Spleen (tissue), 11 donors: ENCODE measurements at regions not wholly inside any gene's neighbourhood (a gene's known extent, or its start where the extent isn't known, plus 50 kb on each side); places are given as distances from the start of the nearest gene placed in this dataset.

Source experiments
- DNase-seq: peaks from one replicate; pipeline ENCODE4 v3.0.0-alpha.2; 2020
- H3K27ac ChIP-seq, 8 donors: fragments of 200-600 bp; sonication (generic) in 7 of 8; 1 replicate in 4 of 8; 2 replicates in 4 of 8; pipeline versions ENCODE4 v1.5.0 to v1.8.0; 2016 to 2021; ENCODE audit warnings: inconsistent platforms in 4 of 8, mild to moderate bottlenecking in 4 of 8, moderate library complexity in 1 of 8
- H3K27me3 ChIP-seq, 7 donors: fragments of 200-600 bp; sonication (generic) in 6 of 7; replicated peaks in 1 of 7; 1 replicate in 4 of 7; 2 replicates in 3 of 7; pipeline versions ENCODE4 v1.5.0 to v1.8.0; 2016 to 2021; ENCODE audit warnings: inconsistent platforms in 3 of 7, mild to moderate bottlenecking in 1 of 7
- H3K36me3 ChIP-seq, 6 donors: fragments of 200-600 bp; sonication (generic) in 5 of 6; 1 replicate in 4 of 6; 2 replicates in 2 of 6; pipeline versions ENCODE4 v1.5.0 to v1.8.0; 2016 to 2021; ENCODE audit warnings: inconsistent platforms in 2 of 6
- H3K4me1 ChIP-seq, 6 donors: fragments of 200-600 bp; sonication (generic) in 5 of 6; 1 replicate in 3 of 6; 2 replicates in 3 of 6; pipeline versions ENCODE4 v1.5.0 to v1.8.0; 2016 to 2021; ENCODE audit warnings: inconsistent platforms in 3 of 6
- H3K4me3 ChIP-seq, 8 donors: fragments of 200-600 bp; sonication (generic) in 7 of 8; 1 replicate in 4 of 8; 2 replicates in 4 of 8; pipeline versions ENCODE4 v1.5.0 to v1.8.0; 2016 to 2021; ENCODE audit warnings: inconsistent platforms in 4 of 8, mild to moderate bottlenecking in 4 of 8, moderate library complexity in 2 of 8
- H3K9me3 ChIP-seq, 8 donors: fragments of 200-600 bp; sonication (generic) in 7 of 8; 1 replicate in 4 of 8; 2 replicates in 4 of 8; pipeline versions ENCODE4 v1.5.0 to v1.8.0; 2016 to 2021; ENCODE audit warnings: inconsistent platforms in 4 of 8
- POLR2A ChIP-seq, 3 donors: fragments of 450-650 bp; IDR thresholded peaks; one replicate each; pipeline ENCODE4 v1.5.1; 2017; ENCODE audit warnings: antibody characterized with exemption in 3 of 3, mild to moderate bottlenecking in 1 of 3
- POLR2AphosphoS5 ChIP-seq, 3 donors: sonication (generic); formaldehyde crosslinking; IDR thresholded peaks; one replicate each; pipeline ENCODE4 v1.5.1; 2017; ENCODE audit warnings: antibody characterized with exemption in 3 of 3
- WGBS, 5 donors: extraction: QIAGEN DNeasy Blood & Tissue Kit in 3 of 5; methylation state at CpG; one replicate each; pipeline versions ENCODE4 v1.1.5 to v1.1.7; 2013 to 2018; 5-methylcytosine and 5-hydroxymethylcytosine counted together
- intact Hi-C: fragments of 100-400 bp; cut with DNase I; formaldehyde crosslinking; loops from one replicate; pipeline ENCODE4 v1.15.0; 2023; ENCODE audit warnings: low total_unique reads
- TF ChIP-seq, protein P1 (sequence below), 11 experiments: fragments of 200-600 bp in 7 of 11; fragments of 450-650 bp in 4 of 11; sonication (generic) in 4 of 11; IDR thresholded peaks in 8 of 11; conservative IDR thresholded peaks in 3 of 11; 1 replicate in 7 of 11; 2 replicates in 4 of 11; pipeline versions ENCODE4 v1.4.0 to v1.8.0; 2016 to 2021; ENCODE audit warnings: antibody characterized with exemption in 11 of 11, inconsistent platforms in 4 of 11, mild to moderate bottlenecking in 1 of 11
- donor health status: healthy with polysubstance abuse.
- donor health status: DM: no; HTN: no; CAD: no; lungs with moderate emphysema.
- donor health status: DM: no; HTN: no; CAD: no.
- donor health status: Bipolar disorder and iron deficiency.
- donor health status: healthy.
- donor health status: DM: no; HTN: no; CAD: no.
- donor health status: DM: yes; HTN: yes; CAD: no.

DNA sequence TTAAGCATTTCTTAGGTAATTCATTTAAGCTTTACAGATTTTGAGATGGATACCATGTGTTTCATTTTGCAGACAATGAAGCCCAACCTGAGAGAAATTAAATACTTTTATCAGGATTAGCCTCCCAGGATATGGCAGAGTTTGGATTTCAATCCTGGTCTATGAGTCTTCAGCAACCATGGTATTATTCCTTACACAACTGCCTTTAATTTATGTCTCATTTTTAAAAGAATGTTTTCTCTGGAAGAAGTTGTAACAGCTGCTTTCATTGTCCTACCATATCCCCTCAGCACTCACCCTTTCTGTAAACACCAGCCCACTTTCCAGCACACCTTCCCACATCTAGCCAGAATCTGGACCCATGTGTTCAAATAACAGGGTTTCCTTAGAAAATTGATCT lies 863.7 kb upstream of the VRK2 start:
- H3K36me3 ChIP-seq = no peaks in the 10 kb centered on the region
- no peak overlapping the region for H3K4me3 ChIP-seq
- DNase-seq = no peak
- H3K9me3 ChIP-seq = no peaks in the 10 kb centered on the region
- no peaks in the 10 kb centered on the region for H3K4me1 ChIP-seq
- H3K27ac ChIP-seq = no peak overlapping the region
- intact Hi-C loops = no loop called here
- TF ChIP-seq, protein P1, sequence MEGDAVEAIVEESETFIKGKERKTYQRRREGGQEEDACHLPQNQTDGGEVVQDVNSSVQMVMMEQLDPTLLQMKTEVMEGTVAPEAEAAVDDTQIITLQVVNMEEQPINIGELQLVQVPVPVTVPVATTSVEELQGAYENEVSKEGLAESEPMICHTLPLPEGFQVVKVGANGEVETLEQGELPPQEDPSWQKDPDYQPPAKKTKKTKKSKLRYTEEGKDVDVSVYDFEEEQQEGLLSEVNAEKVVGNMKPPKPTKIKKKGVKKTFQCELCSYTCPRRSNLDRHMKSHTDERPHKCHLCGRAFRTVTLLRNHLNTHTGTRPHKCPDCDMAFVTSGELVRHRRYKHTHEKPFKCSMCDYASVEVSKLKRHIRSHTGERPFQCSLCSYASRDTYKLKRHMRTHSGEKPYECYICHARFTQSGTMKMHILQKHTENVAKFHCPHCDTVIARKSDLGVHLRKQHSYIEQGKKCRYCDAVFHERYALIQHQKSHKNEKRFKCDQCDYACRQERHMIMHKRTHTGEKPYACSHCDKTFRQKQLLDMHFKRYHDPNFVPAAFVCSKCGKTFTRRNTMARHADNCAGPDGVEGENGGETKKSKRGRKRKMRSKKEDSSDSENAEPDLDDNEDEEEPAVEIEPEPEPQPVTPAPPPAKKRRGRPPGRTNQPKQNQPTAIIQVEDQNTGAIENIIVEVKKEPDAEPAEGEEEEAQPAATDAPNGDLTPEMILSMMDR (IDR thresholded peaks at IDR 0.05 in 8 of 11, conservative IDR thresholded peaks at IDR 0.05 in 3 of 11) = no peak
- TF ChIP-seq POLR2AphosphoS5 (IDR thresholded peaks at IDR 0.05) (no peak), POLR2A (IDR thresholded peaks at IDR 0.05) (no peak)
- no peaks in the 10 kb centered on the region for H3K27me3 ChIP-seq

DNA sequence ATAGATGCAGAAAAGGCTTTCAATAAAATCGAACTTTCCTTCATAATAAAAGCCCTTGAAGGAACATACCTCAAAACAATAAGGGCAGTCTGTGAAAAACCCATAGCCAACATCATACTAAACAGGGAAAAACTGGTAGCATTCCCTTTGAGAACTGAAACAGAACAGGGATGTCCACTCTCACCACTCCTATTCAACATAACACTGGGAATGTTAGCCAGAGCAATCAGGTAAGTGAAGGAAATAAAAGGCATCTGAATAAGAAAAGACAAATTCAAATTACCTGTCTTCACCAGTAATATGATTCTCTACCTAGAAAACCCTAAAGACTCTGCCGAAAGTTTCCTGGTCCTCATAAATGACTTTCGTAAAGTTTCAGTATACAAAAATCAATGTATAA lies 861.0 kb upstream of the VRK2 start:
- intact Hi-C loops = no loop called here
- H3K36me3 ChIP-seq = no peaks in the 10 kb centered on the region
- H3K4me3 ChIP-seq = no peak overlapping the region
- TF ChIP-seq POLR2AphosphoS5 (IDR thresholded peaks at IDR 0.05) (no peak), POLR2A (IDR thresholded peaks at IDR 0.05) (no peak)
- TF ChIP-seq, protein P1 (IDR thresholded peaks at IDR 0.05 in 8 of 11, conservative IDR thresholded peaks at IDR 0.05 in 3 of 11) = no peak
- H3K4me1 ChIP-seq = no peaks in the 10 kb centered on the region
- H3K27me3 ChIP-seq = no peaks in the 10 kb centered on the region
- WGBS, 5 donors = 76 to 83% (median 80%) methylated on average over 3 of the region's 3 CpGs
- H3K27ac ChIP-seq = no peak overlapping the region
- no peak for DNase-seq
- H3K9me3 ChIP-seq = no peaks in the 10 kb centered on the region

DNA sequence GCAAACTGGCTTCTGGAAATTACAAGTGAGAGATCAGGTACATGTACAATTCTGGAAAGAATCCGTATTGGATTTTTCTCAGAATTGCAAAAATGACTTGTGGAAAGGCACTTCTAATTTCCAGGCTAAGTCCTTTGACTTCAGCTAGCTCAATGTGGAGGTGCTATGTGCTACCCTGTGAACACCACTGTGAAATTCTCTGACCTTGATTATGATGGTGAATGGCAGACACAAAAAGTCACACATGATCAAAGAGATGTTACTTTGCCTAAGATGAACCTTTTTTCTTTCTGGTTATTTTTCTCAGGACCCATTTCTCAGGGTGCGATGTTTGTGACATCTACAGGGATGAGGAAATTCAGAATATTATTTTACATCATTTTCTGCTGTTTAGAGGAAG lies 856.6 kb upstream of the VRK2 start:
- 83 to 96% (median 88%) methylated on average over 2 of the region's 2 CpGs for WGBS, 5 donors
- Histone ChIP-seq H3K36me3 (no peaks in the 10 kb centered on the region), H3K4me1 (no peaks in the 10 kb centered on the region), H3K27ac (no peak overlapping the region), H3K4me3 (no peak overlapping the region), H3K27me3 (no peaks in the 10 kb centered on the region), H3K9me3 (no peaks in the 10 kb centered on the region)
- DNase-seq = no peak
- intact Hi-C loops = no loop called here
- TF ChIP-seq, protein P1 (IDR thresholded peaks at IDR 0.05 in 8 of 11, conservative IDR thresholded peaks at IDR 0.05 in 3 of 11) = no peak
- TF ChIP-seq POLR2A (IDR thresholded peaks at IDR 0.05) = no peak
- TF ChIP-seq POLR2AphosphoS5 (IDR thresholded peaks at IDR 0.05) = no peak

DNA sequence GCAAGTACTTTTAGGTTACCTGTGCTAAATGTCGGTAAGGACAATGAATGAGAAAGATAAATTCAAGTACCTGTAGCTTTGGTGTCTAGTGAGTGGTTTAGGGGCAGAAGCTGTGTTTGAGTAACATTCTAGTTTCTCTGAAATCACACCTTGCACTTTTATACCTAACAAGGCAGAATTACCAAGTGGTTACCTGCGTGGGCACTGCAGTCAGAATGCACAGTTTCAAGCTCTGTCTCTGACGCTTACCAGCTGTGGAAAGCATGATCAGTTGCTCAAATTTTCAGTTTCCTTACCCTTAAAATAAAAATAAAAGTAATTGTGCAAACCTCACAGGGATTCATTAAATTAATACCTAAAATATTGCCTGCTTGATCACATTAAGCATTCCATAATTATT lies 846.9 kb upstream of the VRK2 start:
- Histone ChIP-seq H3K9me3 (no peaks in the 10 kb centered on the region), H3K27me3 (no peaks in the 10 kb centered on the region), H3K4me3 (no peak overlapping the region), H3K4me1 (no peaks in the 10 kb centered on the region), H3K36me3 (no peaks in the 10 kb centered on the region), H3K27ac (no peak overlapping the region)
- TF ChIP-seq POLR2AphosphoS5 (IDR thresholded peaks at IDR 0.05) = no peak
- no peak for TF ChIP-seq POLR2A (IDR thresholded peaks at IDR 0.05)
- TF ChIP-seq, protein P1 (IDR thresholded peaks at IDR 0.05 in 8 of 11, conservative IDR thresholded peaks at IDR 0.05 in 3 of 11) = no peak
- WGBS, 5 donors = 72 to 93% (median 85%) methylated on average over 3 of the region's 3 CpGs
- no peak for DNase-seq
- intact Hi-C loops = no loop called here
